ES-I3 (cell line): ENCODE measurements at regions not wholly inside any gene's neighbourhood (a gene's known extent, or its start where the extent isn't known, plus 50 kb on each side); places are given as distances from the start of the nearest gene placed in this dataset.
"Not testable (repeated sequence)": the region's sequence is repeated elsewhere in the genome, so short reads cannot be mapped to it uniquely, and the experiment has no call there.

Source experiments
- H3K36me3 ChIP-seq: 2 replicates; pipeline ENCODE4 v1.6.1; 2013; ENCODE audit warnings: mild to moderate bottlenecking, low read length, control low read depth, moderate library complexity; ENCODE audit not compliant: insufficient read depth
- H3K4me1 ChIP-seq: 2 replicates; pipeline ENCODE4 v1.6.1; 2013; ENCODE audit warnings: mild to moderate bottlenecking, control low read depth, low read length; ENCODE audit not compliant: insufficient read depth
- H3K9ac ChIP-seq: 2 replicates; pipeline ENCODE4 v1.6.1; 2013; ENCODE audit warnings: low read depth, mild to moderate bottlenecking, low read length, moderate library complexity
- H3K9me3 ChIP-seq: 2 replicates; pipeline ENCODE4 v1.6.1; 2013; ENCODE audit warnings: mild to moderate bottlenecking, low read length, moderate library complexity; ENCODE audit not compliant: control insufficient read depth, insufficient read depth

DNA sequence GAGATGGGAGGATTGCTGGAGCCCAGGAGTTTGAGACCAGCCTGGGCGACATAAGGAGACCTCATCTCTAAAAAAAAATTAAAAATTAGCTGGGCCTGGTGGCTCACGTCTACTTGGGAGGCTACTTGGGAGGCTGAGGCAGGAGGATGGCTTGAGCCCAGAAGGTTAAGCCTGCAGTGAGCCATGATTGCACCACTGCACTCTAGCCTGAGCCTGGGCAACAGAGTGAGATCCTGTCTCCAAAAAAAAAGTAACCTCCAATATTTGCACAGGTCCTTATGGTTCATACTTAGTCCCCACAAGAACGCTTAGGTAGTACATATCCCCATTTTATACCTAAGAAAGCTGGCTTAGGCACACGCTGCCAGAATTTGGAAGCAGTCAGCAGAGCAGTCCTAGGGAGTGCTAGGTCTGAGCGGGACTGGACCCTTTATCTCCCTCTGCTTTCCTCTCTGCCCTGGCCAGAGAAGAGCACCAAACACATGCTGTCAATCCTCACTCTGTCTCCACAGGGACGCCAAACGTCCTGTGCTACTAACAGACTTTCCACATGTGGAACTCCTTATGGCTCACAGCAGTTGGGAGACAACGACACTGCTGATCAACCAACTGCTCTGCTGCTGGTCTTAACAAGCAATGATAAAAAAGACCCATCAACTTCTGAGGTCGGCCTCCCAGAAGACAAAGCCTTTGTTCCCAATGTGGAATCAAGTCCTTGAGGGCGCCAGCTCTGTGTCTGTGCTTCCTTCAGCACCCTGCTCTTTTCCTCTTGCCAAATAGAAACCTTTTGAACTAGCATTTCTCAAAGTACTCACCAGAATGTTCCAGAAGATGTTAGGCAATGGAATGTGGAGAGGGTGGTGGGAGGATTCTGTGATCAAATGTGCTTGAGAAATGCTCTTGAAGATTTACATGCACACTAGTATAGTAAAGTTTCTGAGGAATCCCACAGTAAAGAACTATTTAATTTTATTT, 226.3 kb upstream of the DTNBP1 start:
- Histone ChIP-seq H3K36me3 (no peaks in the 10 kb centered on the region), H3K9ac (no peak overlapping the region), H3K9me3 (peaks cover 4% of the 10 kb centered on the region; the same call in 1 of the 2 replicates), H3K4me1 (peaks cover 3% of the 10 kb centered on the region; the same call in 1 of the 2 replicates)

DNA sequence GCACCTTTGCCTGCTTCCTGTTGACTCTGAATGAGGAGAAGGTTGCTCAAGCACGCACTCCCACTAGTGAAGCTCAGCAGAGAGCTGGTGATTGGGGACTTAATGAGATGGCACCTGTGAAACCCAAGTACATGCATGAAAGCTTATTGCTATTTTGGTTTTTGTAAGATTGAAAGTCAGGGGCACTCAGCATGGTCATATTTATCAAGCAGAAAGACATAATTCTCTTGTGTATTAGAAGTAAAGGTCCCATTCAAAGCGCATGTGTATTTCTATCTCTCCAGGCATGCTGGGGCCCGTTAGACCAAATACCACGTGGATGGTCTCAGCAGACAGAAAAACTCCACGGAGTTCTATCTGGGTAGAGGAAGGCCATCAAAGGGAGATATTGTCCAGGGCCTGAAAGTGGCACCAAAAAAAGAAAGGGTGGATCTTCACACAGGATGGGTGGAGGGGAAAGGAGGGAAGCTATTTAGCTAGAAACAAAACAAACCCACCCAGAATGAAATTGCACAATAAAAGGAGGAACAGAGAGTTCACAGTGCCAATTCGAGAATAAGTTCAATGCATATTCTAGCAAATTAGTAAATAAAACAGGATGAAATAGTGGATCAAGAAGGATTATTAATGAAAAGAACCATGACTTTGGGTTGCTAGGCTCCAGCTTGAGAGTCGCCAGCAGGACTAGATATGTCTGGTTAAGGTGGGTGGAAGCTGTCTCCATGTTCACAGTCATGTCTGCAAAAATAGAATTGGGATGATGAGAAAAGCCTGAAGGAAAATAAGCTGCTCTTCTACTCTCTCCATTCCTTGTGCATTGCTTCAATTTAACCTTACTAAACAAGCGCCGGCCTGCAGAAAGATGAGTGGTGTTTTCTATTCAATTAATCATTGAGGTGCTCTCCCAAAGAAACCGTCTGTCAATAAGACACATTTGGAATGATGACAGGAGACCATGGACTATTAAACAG, 224.9 kb upstream of the DTNBP1 start:
- Histone ChIP-seq H3K4me1 (no peaks in the 10 kb centered on the region), H3K9me3 (peaks cover 4% of the 10 kb centered on the region; the same call in 1 of the 2 replicates), H3K36me3 (no peaks in the 10 kb centered on the region), H3K9ac (no peak overlapping the region)

DNA sequence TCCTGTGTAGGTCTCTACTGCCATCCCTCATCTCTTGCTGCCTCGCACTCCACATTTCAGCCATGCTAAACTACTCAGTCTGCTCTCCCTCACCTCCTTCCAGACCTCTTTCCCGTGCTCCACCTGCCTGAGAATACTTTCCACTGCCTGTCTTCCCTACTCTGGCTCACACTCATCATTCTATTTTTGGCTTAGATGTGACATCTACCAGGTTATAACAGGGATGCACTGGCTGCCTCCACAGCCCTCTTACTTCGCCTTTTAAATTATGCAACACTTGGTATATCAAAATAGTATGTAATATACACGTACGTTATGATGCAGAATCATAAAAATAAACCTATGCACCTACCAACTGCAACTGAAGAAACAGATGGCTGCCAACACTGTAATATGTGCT, 222.8 kb upstream of the DTNBP1 start:
- no peak overlapping the region for H3K9ac ChIP-seq

DNA sequence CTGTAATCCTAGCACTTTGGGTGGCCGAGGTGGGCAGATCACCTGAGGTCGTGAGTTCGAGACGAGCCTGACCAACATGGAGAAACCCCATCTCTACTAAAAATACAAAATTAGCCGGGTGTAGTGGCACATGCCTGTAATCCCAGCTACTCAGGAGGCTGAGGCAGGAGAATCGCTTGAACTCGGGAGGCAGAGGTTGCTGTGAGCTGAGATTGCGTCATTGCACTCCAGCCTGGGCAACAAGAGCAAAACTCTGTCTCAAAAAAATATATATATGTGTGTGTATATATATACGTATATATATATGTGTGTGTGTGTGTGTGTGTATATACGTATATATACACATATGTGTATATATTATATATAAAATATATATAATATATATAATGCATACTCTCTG, 220.8 kb upstream of the DTNBP1 start:
- not testable (repeated sequence) for H3K9ac ChIP-seq, H3K9me3 ChIP-seq, H3K4me1 ChIP-seq, H3K36me3 ChIP-seq

More for the DNA sequence above, 222.8 kb upstream of the DTNBP1 start:
- H3K36me3 ChIP-seq = no peaks in the 10 kb centered on the region
- H3K4me1 ChIP-seq = no peaks in the 10 kb centered on the region
- no peaks in the 10 kb centered on the region for H3K9me3 ChIP-seq

DNA sequence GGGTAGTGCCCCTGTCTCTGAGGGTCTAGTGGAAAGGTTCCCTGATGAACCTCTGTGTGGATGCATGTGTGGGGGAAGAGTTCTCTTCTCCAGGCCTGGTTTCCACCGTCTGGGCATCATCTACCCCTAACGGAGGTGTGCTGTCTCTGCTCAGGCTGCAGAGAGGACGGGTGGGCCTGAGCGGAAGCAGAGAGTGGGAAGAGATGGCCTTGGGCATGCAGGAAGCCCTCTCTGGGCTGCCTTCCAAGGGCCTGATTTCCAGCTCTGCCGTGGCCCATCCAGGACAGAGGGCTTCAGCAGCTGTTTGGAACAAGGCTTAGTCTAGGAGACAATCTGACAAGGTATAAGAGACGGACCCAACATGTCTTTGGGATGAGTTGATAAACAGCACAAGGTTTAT, 220.1 kb upstream of the DTNBP1 start:
- H3K36me3 ChIP-seq = no peaks in the 10 kb centered on the region
- H3K4me1 ChIP-seq = no peaks in the 10 kb centered on the region
- no peak overlapping the region for H3K9ac ChIP-seq
- H3K9me3 ChIP-seq = no peaks in the 10 kb centered on the region

DNA sequence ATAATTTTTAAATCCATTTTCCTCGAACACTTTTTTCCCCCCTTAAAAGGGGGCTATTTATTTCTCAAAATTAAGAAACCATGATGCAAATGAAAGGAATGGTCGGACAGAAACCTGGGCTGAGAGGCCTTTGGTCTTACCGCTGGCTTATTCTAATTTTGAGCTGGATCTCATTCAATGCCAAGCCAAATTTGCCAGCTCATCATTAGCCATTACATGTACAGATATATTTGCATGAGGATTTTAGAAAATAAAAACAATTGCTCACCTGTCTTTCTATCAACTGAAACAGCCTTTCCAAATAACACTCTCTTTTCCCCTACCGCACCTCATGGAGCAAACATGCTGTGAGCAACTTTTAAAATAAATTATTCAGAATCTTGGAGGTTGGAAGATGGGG, 219.5 kb upstream of the DTNBP1 start:
- Histone ChIP-seq H3K36me3 (no peaks in the 10 kb centered on the region), H3K9me3 (no peaks in the 10 kb centered on the region), H3K4me1 (no peaks in the 10 kb centered on the region), H3K9ac (no peak overlapping the region)

DNA sequence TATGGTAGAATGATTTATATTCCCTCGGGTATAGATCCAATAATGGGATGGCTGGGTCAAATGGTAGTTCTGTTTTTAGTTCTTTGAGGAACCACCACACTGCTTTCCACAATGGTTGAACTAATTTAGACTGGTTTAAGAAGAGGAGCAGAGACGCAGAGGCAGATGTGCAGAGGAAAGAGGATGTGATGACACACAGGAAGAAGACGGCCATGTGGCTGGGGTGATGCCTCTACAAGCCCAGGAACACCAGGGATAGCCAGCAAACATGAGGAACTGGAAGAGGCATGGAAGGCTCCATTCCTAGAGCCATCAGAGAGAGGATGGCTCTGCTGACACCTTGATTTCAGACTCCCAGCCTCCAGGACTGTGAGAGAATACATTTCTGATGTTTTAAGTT, 218.3 kb upstream of the DTNBP1 start:
- Histone ChIP-seq H3K9me3 (no peaks in the 10 kb centered on the region), H3K9ac (no peak overlapping the region), H3K4me1 (no peaks in the 10 kb centered on the region), H3K36me3 (no peaks in the 10 kb centered on the region)

DNA sequence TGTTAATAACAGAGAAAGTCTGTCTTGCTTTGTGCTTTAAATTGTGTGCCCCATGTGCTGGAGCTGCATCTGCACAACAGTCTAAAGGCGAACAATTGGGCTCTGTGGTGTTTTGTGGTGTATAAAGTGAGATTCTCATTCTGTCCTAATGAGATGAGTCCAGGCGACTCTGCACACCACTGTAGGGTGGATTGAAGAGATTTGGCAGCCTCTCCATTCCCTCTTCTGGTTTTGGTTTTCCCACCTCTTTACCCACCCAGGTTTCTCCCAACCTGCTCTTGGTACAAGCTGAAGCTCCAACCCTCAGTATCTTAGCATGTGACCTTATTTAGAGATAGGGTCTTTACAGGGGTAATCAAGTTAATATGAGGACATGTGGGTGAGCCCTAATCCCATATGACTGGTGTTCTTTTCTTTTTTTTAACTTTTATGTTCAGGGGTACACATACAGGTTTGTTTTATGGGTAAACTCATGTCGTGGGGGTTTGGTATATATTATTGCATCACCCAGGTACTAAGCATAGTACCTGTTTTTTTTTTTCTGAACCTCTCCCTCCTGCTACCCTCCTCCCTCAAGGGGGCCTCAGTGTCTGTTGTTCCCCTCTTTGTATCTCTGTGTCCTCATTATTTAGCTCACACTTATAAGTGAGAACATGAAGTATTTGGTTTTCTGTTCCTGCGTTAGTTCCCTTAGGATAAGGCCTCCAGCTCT, 217.6 kb upstream of the DTNBP1 start:
- Histone ChIP-seq H3K36me3 (no peaks in the 10 kb centered on the region), H3K9ac (no peak overlapping the region), H3K4me1 (no peaks in the 10 kb centered on the region), H3K9me3 (no peaks in the 10 kb centered on the region)

DNA sequence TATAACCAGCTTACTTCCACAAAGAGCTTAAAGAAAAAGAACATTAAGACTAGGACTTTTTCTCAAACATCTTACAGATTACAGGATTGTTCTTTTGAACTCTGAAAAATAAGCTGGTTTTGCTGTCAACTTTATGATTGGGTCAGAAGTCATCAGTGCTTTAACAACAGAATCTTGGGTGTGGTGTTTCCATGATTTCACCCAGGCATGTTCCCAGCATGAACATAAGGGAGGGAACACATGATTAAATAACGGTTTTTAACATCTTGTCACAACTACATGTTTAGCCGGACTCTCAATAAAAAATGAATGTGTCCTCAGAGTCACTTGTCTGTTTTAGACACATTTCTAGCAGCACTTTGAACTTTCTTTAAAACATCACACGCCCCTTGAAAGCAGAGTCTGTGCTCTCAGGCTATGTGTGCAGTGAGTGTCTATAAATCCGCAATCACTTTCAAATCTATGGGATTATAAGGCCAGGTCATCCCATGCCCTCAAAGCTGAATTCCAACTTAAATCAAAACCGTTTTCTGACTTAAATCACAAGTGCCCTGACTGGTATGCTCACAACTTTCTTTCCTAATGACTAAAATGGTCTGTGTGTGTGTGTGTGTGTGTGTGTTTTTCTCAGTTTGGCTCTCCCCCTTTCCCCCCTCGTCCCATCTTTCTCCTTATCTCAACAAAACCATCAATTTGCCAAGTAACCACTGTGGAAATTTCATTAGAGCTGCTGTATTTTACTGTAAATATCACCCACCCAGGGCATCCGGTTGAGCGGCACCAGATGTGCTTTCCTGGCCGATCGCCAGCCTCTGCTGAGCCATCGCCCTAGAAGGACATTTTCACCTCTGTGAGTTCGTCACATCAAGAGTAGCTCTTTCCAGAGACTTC, 216.8 kb upstream of the DTNBP1 start:
- H3K9me3 ChIP-seq = no peaks in the 10 kb centered on the region
- 0 out of 2 replicates have a peak, but pooled peaks cover under 1% of the 10 kb centered on the region for H3K4me1 ChIP-seq
- H3K9ac ChIP-seq = no peak overlapping the region
- no peaks in the 10 kb centered on the region for H3K36me3 ChIP-seq

DNA sequence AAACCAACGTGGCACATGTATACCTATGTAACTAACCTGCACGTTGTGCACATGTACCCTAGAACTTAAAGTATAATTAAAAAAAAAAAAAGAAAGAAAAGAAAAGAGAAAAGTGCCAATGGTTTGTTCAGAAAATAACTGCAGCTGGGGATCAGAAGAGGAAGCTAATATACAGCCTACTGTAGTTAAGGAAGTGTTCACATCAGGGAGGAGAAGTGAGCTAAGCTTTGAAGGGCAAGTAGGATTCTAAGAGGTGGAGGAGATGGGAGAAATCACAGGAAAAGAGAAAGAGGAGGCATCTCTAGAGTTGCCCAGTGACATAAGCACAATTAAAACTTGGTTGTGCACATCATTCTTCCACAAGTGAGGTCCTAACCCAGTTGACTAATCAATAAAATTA, 214.4 kb upstream of the DTNBP1 start:
- Histone ChIP-seq H3K9me3 (no peaks in the 10 kb centered on the region), H3K36me3 (no peaks in the 10 kb centered on the region), H3K9ac (no peak overlapping the region), H3K4me1 (peaks cover 9% of the 10 kb centered on the region; the same call in 1 of the 2 replicates)

DNA sequence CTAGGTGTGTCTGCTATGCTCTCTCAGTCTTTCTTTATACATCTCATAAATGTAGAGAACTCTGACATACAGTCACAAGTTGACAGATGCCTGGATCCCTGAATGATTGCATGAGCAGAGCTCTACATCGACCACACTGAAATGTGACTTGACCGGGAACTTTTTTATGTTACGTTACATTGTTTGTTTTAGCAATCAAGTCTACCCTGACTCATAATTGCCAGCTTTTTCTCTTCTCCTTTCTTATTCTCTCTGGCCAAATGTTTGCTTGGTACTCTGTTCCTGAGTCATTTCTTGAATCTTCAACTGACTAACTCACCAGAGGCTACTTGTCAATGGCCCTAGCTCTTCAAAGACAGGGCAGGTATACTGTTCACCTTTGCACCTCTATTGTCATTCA, 213.6 kb upstream of the DTNBP1 start:
- Histone ChIP-seq H3K4me1 (peaks cover 9% of the 10 kb centered on the region; the same call in 1 of the 2 replicates), H3K9ac (no peak overlapping the region), H3K9me3 (no peaks in the 10 kb centered on the region), H3K36me3 (no peaks in the 10 kb centered on the region)

DNA sequence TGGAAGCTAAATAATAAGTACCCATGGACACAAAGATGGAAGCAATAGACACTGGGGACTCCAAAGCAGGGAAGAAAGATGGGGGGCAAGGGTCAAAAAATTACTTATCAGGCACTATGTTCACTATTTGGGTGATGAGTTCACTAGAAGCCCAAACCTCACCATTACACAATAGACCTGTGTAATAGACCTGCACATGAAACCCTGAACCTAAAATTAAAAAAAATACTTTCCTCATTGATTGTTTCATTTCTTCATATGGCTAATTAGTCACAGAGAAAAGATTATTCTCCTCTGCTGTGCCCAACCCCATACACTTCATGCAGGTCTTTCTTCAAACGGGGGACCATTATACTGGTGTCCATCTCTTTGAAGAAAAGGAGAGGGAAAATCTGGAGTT, 213.0 kb upstream of the DTNBP1 start:
- Histone ChIP-seq H3K9ac (no peak overlapping the region), H3K36me3 (no peaks in the 10 kb centered on the region), H3K4me1 (peaks cover 9% of the 10 kb centered on the region; the same call in 1 of the 2 replicates), H3K9me3 (no peaks in the 10 kb centered on the region)

DNA sequence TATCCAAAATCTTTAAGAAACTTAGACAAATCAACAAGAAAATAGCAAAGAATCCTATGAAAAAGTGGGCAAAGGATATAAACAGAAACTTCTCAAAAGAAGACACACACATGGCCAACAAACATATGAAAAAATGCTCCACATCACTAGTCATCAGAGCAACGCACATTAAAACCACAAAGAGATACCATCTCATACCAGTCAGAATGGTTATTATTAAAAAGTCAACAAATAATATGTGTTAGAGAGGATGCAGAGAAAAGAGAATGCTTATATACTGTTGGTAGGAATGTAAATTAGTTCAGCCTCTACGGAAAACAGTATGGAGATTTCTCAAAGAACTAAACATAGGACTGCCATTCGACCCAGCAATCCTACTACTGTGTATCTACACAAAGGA, 212.0 kb upstream of the DTNBP1 start:
- H3K9me3 ChIP-seq = no peaks in the 10 kb centered on the region
- peaks cover 9% of the 10 kb centered on the region; the same call in 1 of the 2 replicates for H3K4me1 ChIP-seq
- no peaks in the 10 kb centered on the region for H3K36me3 ChIP-seq
- no peak overlapping the region for H3K9ac ChIP-seq
